ENCODE measurements at regions not wholly inside any gene's neighbourhood (a gene's known extent, or its start where the extent isn't known, plus 50 kb on each side); places are given as distances from the start of the nearest gene placed in this dataset.

- in situ Hi-C loops (cut with MboI; ENCODE audit: low sequenced_read_pairs in 4 of 4): loop anchor here in 1 of 4 donors (25.0 kb wide), 1 partner anchor 103 kb away; no protein-coding TSS in a partner anchor
- no peak for ATAC-seq
- peak in 1 of 2 donors; percentile 34 for DNase-seq
- Histone ChIP-seq H3K27ac (peak overlapping the region; percentile 56 to 91 (median 84)), H3K27me3 (no peaks in the 10 kb centered on the region), H3K9me3 (no peaks in the 10 kb centered on the region), H3K4me1 (peaks cover 23 to 27% of the 10 kb centered on the region in 2 donors), H3K4me3 (peak overlapping the region in 2 of 4 donors; percentile 11 to 55), H3K36me3 (no peaks in the 10 kb centered on the region)
- TF ChIP-seq CTCF (IDR thresholded peaks at IDR 0.05 in 4 of 5, conservative IDR thresholded peaks at IDR 0.05 in 1 of 5) (no peak), POLR2A (IDR thresholded peaks at IDR 0.05) (peak; percentile 15 to 34)
- intact Hi-C loops (cut with DNase I; ENCODE audit: low total_unique reads): loop anchor here (2.0 to 5.0 kb wide), 2 partner anchors 44 to 142 kb away; no protein-coding TSS in a partner anchor
Measured at GRCh38 chr9:129458663-129459546, 162.0 kb downstream of the C9orf50 start.

- DNase-seq (peak in 1 of 2 donors; percentile 40), ATAC-seq (no peak)
- H3K27me3 ChIP-seq: no peaks in the 10 kb centered on the region
- peak overlapping the region; percentile 56 to 91 (median 84) for H3K27ac ChIP-seq
- TF ChIP-seq POLR2A (IDR thresholded peaks at IDR 0.05): no peak
- no peak for TF ChIP-seq CTCF (IDR thresholded peaks at IDR 0.05 in 4 of 5, conservative IDR thresholded peaks at IDR 0.05 in 1 of 5)
- no peaks in the 10 kb centered on the region for H3K36me3 ChIP-seq
- intact Hi-C loops (cut with DNase I; ENCODE audit: low total_unique reads) (loop anchor here (2.0 to 5.0 kb wide), 2 partner anchors 43 to 141 kb away; no protein-coding TSS in a partner anchor), in situ Hi-C loops (cut with MboI; ENCODE audit: low sequenced_read_pairs in 4 of 4) (loop anchor here in 1 of 4 donors (25.0 kb wide), 1 partner anchor 104 kb away; no protein-coding TSS in a partner anchor)
- H3K4me3 ChIP-seq: no peak overlapping the region
- H3K9me3 ChIP-seq: no peaks in the 10 kb centered on the region
- H3K4me1 ChIP-seq: peaks cover 23 to 27% of the 10 kb centered on the region in 2 donors
Measured at GRCh38 chr9:129458155-129458661, 162.7 kb downstream of the C9orf50 start.

- Histone ChIP-seq H3K27ac (no peak overlapping the region), H3K27me3 (no peaks in the 10 kb centered on the region), H3K4me3 (no peak overlapping the region), H3K9me3 (no peaks in the 10 kb centered on the region), H3K36me3 (no peaks in the 10 kb centered on the region), H3K4me1 (peaks cover 23 to 27% of the 10 kb centered on the region in 2 donors)
- no peak for ATAC-seq
- DNase-seq: no peak
- intact Hi-C loops (cut with DNase I; ENCODE audit: low total_unique reads): loop anchor here (5.0 kb wide), 1 partner anchor 140 kb away; no protein-coding TSS in a partner anchor
- in situ Hi-C loops (cut with MboI; ENCODE audit: low sequenced_read_pairs in 4 of 4): loop anchor here in 1 of 4 donors (25.0 kb wide), 1 partner anchor 105 kb away; no protein-coding TSS in a partner anchor
- no peak for TF ChIP-seq CTCF (IDR thresholded peaks at IDR 0.05 in 4 of 5, conservative IDR thresholded peaks at IDR 0.05 in 1 of 5)
Measured at GRCh38 chr9:129457325-129457779, 163.5 kb downstream of the C9orf50 start.

GRCh38 chr9:129456549-129457324, 164.2 kb downstream of the C9orf50 start:
- peaks cover 25 to 28% of the 10 kb centered on the region in 2 donors for H3K4me1 ChIP-seq
- no peaks in the 10 kb centered on the region for H3K36me3 ChIP-seq
- H3K4me3 ChIP-seq: no peak overlapping the region
- TF ChIP-seq POLR2A (IDR thresholded peaks at IDR 0.05) (no peak), CTCF (IDR thresholded peaks at IDR 0.05 in 4 of 5, conservative IDR thresholded peaks at IDR 0.05 in 1 of 5) (no peak)
- ATAC-seq (no peak), DNase-seq (no peak)
- H3K9me3 ChIP-seq: no peaks in the 10 kb centered on the region
- in situ Hi-C loops (cut with MboI; ENCODE audit: low sequenced_read_pairs in 4 of 4) (loop anchor here in 1 of 4 donors (25.0 kb wide), 1 partner anchor 106 kb away; no protein-coding TSS in a partner anchor), intact Hi-C loops (cut with DNase I; ENCODE audit: low total_unique reads) (loop anchor here (5.0 kb wide), 1 partner anchor 139 kb away; no protein-coding TSS in a partner anchor)
- H3K27ac ChIP-seq: no peak overlapping the region
- H3K27me3 ChIP-seq: no peaks in the 10 kb centered on the region
